HG03378 (cell line): ENCODE measurements at regions not wholly inside any gene's neighbourhood (a gene's known extent, or its start where the extent isn't known, plus 50 kb on each side); places are given as distances from the start of the nearest gene placed in this dataset.
A peak's percentile ranks its signal among the peaks of the same experiment; 100 is the strongest.
"Not testable (repeated sequence)": the region's sequence is repeated elsewhere in the genome, so short reads cannot be mapped to it uniquely, and the experiment has no call there.

ENCODE experiments used
- ATAC-seq: cut with Tn5 transposase; IDR thresholded peaks from one replicate; pipeline ENCODE4 v1.9.1; 2021; ENCODE audit warnings: mild to moderate bottlenecking, moderate library complexity; ENCODE audit not compliant: unreplicated experiment

DNA sequence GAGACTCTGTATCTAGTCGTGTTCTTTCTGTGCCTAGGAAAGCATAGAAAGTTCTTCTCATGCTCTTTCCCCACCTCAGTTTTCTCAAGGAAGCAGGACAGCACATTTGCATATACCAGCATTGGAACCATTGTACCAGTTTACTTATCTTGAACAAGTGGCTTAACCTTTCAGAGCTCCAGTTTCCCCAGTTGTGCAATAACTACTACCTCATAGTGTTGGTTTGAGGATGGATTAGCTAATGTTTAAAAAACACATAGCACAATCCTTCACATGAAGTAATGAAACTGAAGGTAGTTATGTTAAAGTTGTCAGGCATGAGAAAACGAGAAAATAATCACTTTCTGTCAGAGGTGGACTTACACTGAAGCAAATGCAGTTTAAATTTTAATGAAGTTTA is 92.2 kb upstream of the H2AZ1 start:
- no peak for ATAC-seq

DNA sequence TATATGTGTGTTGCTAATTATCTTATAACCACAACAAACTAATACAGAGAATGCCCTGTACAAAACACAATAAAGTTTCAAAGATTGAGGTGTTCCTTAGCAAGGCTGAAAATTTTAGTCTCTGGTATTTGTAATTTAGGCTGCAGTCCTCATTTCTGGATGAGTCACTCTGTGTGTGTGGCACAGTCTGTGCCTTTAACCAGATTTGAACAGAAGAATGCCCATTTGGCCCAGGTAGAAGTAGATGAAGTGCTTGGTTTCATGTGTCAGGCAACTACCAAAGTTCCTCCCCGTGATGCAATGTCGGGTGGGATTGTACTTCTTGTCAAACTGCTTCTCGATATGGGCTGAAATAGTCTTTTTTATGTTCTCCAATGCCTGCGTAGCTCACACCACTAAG is 91.6 kb upstream of the H2AZ1 start:
- ATAC-seq, result no peak

DNA sequence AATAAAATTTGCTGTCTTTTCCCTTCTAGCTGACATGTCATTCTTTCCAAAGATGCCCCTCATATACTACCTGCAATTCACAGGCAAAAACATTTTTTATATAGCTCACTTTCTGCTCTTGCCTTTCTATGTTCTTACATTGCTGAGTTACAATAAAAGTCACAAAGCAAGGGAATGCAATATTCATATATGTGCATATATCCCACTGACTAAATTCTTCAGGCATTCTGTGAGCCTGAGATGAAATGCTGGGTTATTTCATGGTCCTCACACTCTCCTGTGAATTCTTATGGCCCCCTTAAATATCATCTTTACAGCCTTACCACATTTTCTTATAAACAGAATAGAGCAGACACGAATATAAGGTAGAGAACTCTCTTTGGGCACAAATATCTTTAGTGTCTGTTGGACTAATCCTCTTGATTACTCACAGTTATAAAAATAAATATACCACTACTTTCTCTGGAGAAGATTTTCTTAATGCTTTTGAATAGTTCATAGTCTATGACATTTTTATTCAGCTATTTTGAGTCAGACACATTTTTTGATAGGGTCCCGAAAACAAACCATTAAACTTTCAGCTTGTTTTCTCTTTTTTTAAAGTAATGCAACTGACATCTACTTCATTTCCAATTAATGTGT is 84.1 kb upstream of the H2AZ1 start:
- no peak for ATAC-seq

DNA sequence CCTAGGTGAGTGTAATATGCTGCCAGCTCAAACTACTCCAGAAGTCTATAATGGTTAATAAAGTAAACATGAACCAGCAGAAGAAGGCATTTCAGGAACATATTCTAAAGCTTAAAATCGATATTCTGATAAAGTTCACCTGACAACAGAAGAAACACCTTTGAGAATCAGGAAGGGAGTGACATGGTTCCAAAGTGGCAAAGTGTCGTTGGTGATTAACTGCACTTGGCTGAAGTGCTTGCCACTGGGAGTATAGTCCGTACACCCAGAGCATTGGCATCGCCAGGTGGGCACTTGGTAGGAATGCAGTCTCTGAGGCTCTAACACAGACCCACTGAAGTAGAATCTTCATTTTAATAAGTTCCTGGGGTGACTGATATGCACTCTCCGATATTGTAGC is 76.0 kb upstream of the H2AZ1 start:
- ATAC-seq, result no peak

DNA sequence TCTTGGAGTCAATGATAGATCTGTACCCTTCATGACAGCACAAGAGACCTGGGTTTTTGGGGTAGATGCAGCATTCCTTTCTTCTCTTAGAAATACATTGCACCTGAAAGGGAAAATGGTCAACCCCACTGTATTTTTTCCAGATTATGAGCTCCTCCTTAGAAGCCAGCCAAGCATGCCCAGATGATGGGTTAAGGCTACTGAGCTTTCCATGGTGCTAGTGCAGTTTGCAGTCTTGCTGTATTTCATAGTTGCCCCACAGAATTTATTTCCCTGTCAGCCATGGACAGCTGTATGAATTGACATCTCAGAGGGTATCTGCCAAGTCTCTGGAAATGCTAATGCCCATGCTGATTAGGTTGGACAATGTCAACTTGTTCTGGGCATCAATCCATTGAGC is 73.7 kb upstream of the H2AZ1 start:
- no peak for ATAC-seq

DNA sequence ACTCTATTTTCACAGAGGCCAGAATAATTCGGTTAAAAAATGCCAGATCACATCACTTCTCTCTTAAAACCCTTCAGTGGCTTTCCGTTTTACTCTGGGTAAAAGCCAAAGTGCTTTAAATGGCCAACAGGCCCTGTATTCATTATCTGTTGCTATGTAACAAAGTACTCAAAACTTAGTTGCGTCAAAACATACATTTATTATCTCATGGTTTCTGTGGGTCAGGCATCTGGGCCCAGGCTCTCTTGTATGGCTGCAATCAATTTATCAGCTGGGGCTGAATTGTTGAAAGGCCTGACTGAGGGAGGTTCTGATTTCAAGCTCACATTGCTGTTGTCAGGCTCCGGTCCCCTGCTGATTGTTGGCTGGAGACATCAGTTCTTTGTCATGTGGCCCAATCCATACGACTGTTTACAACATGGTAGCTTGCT is 72.7 kb upstream of the H2AZ1 start:
- ATAC-seq, result no peak

DNA sequence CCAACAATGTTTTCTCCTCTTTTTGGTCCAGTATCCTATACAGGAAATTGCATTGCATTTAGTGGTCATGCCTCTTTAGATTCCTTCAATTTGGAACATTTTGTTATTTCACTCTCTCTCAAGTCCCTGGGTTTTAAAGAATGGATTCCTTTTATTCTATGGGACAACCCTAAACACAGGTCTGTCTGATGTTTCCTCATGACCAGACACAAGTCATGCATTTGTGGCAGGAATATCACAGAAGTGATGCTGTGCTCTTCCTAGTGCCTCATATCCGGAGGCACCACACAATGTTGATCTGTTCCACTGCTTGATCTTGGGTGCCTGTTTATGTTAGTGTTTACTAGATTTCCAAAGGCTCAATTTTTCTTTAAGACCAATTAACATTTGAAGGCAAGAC is 69.7 kb upstream of the H2AZ1 start:
- no peak for ATAC-seq

- peak; percentile 91 for ATAC-seq
Measured at GRCh38 chr4:100017637-100018310, 67.7 kb upstream of the H2AZ1 start.

DNA sequence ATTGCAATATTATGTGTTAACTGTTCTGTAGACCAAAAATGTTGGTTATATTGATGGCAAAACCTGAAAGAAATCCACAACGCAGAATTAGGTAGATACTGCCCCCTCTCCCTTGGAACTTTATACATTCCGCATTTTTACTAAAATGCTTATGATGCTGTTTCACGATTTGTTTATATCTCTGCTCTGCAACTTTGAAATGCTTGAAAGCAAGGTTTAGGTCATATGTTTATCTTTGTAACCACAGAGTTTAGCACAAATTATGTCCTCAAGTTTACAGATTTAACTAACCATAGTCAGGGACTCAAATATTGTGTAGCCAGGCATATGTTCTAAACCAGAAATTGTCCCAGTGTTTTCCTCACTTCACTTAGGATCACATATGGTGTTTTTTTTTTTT is 66.1 kb upstream of the H2AZ1 start:
- ATAC-seq, result no peak

DNA sequence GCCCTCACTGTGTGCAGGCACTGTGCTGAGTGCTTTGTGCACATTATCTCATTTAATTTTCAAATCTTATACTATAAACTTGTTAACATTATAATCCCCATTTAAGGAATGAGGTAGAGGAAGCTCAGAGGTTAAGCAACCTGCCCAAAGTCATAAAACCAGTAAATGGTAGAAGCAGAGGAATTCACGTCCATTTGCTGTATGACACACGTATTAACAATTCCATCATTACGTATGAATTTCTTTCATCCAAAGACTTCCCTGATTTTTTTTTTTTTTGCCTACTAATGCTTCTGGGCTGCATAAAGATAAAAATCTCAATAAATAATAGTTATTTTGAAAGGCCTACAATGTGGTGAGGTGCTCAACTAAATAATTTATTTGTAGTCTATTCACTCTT is 64.5 kb upstream of the H2AZ1 start:
- no peak for ATAC-seq

DNA sequence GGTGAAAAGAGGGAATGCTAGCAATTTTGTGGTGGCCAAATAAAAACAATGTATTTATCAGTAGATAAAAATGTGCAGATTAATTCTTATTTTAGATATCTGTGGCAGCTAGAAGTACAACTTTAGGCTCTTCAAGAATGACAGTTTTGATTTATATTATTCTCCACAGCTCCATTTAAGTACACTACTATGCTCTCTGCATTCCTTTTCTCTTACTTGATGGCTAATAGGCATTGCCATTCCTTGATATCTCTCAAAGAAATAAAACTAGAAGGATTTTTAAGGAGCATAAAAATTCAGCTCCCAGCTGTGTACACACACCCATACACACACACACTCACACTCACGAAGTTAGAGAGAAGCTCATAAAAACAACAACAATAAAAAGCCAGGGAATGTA is 59.4 kb upstream of the H2AZ1 start:
- ATAC-seq, result no peak

DNA sequence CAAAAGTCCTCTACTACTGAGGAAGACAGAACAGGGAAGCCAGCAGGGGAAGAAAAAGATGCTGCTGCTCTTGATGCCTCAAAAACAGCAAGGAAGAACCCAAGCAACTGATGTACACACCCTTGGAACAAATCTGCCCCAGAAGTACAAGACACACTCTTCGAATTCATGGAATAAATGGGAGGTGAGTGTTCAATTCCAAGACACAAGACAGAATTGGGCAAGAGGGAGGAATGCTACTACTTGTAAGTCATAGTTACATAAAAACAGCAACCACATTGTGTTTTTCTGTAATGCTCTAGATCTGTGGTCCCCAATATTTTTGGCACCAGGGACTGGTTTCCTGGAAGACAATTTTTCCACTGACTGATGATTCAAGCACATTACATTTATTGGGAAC is 58.0 kb upstream of the H2AZ1 start:
- ATAC-seq, result no peak

DNA sequence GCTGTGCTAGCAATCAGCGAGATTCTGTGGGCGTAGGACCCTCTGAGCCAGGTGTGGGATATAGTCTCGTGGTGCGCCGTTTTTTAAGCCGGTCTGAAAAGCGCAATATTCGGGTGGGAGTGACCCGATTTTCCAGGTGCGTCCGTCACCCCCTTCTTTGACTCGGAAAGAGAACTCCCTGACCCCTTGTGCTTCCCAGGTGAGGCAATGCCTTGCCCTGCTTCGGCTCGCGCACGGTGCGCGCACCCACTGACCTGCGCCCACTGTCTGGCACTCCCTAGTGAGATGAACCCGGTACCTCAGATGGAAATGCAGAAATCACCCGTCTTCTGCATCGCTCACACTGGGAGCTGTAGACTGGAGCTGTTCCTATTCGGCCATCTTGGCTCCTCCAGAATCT is 56.1 kb upstream of the H2AZ1 start:
- ATAC-seq, result not testable (repeated sequence)
